Erythroblast (primary cell): ENCODE measurements at regions not wholly inside any gene's neighbourhood (a gene's known extent, or its start where the extent isn't known, plus 50 kb on each side); places are given as distances from the start of the nearest gene placed in this dataset.

Experiments
- GATA1 ChIP-seq: IDR thresholded peaks from 2 replicates; pipeline ENCODE4 v1.6.1; 2011; ENCODE audit warnings: low read depth, mild to moderate bottlenecking, control low read depth, low read length, moderate library complexity
- POLR2A ChIP-seq: IDR thresholded peaks from 2 replicates; pipeline ENCODE4 v1.6.1; 2011; ENCODE audit warnings: mild to moderate bottlenecking, low read length

DNA sequence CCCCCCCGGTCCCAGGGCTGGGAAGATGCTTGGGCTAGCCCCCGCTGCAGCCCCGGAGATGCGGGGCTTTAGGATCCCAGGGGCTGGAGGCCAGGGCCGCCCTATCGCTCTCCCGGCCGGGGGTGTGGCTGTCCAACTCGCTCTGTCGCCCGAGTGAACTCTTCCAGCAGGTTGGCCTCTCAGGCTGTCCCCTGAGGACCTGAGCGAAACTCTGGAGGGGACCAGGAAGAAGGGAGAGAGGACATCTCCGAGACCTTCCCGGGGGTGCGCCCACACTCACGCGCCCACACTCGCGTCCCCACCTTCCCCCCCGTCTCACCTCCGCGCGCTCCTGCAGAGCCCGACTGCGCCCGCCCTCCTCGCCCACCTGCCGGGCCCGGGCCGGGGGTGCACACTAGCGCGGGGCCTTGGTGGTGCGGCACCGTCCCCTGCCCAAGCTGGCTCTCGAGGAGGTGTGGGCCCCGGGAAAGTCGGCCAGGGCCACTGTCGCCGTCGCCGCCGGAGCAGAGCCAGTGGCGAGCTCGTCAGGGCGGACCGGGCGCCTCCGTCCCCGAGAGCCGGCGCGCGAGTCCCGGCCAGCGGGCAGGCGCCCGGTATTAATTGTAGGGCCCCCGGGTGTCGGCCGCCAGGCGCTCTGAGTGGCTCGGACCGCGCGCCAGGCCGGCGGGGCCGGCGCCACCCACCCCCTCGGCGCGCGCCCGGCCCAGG, 101.7 kb upstream of the SVIL start:
- TF ChIP-seq POLR2A (no peak), GATA1 (no peak)
